HG03103 (cell line): ENCODE measurements at regions not wholly inside any gene's neighbourhood (a gene's known extent, or its start where the extent isn't known, plus 50 kb on each side); places are given as distances from the start of the nearest gene placed in this dataset.

Source experiments
- ATAC-seq: cut with Tn5 transposase; IDR thresholded peaks from one replicate; pipeline ENCODE4 v1.9.1; 2021; ENCODE audit warnings: low read depth; ENCODE audit not compliant: unreplicated experiment

DNA sequence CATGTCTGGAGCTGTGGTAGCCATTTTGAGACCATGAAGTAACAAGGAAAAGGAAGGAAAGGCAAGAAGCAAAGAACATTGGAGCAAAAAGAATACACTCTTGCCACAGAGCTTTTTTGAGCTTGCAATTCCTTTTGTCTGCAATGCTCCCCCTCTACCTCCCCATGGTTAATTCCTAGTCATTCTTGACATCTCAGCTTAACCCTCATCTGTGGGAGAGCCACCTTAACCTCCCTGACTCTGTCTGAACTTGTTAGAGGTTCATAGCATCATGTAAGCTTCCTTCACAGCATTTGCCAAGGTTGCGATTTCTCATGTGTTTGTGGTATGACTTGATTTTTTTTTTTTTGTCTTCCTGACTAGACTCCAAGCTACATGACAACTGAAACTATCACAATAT lies 564.1 kb upstream of the PLXNA2 start:
- no peak for ATAC-seq

GRCh38 chr1:208809876-208810275 lies 565.7 kb upstream of the PLXNA2 start:
- no peak for ATAC-seq

- ATAC-seq = no peak
These were observed 574.7 kb upstream of the PLXNA2 start for GRCh38 chr1:208818770-208819445.

GRCh38 chr1:208820580-208821212 lies 576.5 kb upstream of the PLXNA2 start:
- ATAC-seq = no peak

DNA sequence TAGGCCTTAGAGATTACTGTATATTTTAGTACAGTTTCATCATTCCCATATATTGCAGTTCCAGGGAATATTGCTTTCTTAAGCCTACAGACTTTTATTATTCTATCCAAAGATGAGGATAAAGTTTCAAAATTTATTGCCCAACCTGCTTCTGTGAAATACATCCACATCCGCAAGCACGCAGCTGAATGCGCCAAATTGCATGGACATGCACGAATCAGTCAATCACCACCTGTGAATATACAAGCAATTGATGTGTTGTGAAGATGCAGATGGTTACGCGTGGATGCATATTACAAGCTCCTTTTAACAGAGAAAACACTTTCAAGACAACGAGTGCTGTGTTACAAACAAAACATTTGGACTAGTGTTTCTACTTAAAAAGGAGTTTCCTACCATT lies 577.8 kb upstream of the PLXNA2 start:
- no peak for ATAC-seq

DNA sequence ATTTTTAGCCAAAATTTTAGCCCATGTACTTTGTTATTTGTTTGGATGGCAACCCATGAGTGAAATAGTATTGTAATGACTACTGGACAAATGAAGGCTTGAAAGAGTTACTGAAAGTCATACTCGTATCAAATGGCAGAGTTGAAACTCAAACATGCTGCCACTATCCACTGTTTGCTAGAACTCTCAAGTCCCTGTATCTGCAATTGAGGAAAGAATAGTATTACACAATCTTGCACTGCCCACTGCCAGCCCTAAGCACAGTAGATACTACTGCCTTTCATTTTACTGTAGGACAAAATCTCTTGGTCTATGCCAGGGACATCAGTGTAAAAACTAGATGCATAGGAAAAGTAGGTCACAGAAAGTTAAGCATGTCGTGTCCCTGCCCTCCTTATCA lies 581.1 kb upstream of the PLXNA2 start:
- ATAC-seq = no peak

GRCh38 chr1:208829595-208829994 lies 585.4 kb upstream of the PLXNA2 start:
- ATAC-seq = no peak

- no peak for ATAC-seq
These were observed 590.4 kb upstream of the PLXNA2 start for GRCh38 chr1:208834381-208835096.

DNA sequence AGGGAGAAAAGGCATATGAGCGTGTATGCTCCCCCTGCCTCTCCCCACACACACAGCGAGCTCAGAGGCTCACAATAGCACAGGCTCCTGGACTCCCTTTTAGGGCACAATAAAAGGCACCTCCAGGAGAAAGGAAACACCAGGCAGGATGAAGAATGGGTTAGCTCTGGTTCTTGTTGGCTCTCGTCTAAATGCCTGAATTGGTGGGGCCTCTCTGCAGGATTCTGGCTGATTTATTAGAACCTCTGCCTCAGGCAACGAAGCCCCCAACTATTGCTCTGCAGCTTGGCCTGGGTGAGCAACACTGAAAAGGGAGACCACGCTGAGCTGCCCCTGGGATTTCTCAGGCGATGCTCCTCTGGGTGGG lies 590.9 kb upstream of the PLXNA2 start:
- no peak for ATAC-seq

GRCh38 chr1:208835781-208836180 lies 591.6 kb upstream of the PLXNA2 start:
- no peak for ATAC-seq

DNA sequence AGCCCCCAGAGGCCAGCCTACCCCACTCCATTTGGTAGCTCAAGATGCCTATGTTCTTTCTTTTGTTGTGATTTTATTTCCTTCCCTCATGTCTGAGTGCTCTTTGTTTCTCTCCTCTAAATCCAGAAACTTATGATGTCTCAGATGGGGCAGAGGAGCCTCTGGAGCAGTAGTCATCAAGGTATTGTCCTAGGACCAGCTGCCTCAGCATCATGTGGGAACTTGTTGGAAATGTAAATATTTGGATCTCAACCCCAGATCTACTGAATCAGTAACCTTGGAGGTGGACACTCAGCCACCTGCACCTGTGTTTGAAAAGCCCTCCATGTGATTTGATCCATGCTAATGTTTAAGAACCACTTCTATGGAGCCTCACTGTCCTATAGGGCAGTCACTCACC lies 593.1 kb upstream of the PLXNA2 start:
- no peak for ATAC-seq

DNA sequence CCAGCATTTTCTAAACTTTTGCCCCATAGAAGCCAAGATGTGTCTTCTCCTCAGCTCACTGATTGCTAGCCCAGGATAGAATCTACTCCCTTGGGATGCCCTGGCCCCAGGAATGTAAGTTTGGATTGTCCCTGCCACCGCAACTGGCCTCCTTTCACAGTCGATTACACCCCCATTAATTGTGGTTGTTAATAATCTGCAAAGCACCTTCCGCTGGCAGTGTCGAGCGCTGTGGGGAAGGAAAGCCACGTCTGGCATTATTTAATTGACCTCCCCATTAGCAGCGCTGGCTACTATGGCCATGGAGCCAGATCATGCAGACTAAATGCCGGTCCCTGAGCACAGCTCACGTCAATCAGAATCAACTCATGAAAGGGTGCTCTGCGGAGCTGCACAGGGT lies 597.3 kb upstream of the PLXNA2 start:
- ATAC-seq = no peak

DNA sequence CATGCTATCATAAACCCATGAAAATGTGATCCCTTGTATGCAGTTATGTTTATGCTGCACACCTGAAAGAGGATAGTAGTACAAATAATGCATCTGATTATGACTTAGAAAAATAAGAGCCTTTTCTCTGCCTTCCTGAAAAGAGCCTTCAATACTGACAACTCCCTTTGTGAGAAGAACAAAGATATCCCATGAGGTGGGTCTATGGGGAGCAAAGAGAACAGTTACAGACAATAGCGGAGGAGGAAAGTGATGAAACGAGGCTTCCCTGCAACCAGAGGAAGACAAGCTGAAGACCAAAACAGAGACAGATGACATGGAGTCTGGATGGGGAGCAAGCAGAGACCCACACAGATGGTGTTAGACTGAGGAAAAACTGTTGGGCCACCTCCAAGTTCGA lies 598.3 kb upstream of the PLXNA2 start:
- no peak for ATAC-seq

GRCh38 chr1:208844158-208844557 lies 600.0 kb upstream of the PLXNA2 start:
- ATAC-seq = no peak

DNA sequence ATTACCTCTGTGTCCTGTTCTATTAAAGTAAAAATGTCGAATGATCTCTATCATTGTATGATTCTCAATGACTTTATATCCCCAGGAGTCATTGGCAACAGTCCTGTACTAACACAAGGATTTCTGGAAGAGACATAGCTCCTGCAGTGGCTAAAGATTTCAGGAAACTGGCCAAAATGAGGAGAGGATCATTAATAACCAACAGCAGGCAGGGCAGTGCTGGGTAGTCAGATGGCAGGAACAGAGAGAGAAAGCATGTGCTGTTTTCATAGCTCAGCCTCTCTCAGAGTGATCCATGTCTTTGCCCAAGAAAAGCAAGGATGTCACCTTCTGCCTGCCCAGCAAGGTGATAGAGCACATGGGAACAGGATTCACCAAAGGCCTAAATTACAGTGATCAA lies 604.7 kb upstream of the PLXNA2 start:
- no peak for ATAC-seq

GRCh38 chr1:208850442-208850841 lies 606.3 kb upstream of the PLXNA2 start:
- no peak for ATAC-seq

GRCh38 chr1:208851366-208851765 lies 607.2 kb upstream of the PLXNA2 start:
- no peak for ATAC-seq

DNA sequence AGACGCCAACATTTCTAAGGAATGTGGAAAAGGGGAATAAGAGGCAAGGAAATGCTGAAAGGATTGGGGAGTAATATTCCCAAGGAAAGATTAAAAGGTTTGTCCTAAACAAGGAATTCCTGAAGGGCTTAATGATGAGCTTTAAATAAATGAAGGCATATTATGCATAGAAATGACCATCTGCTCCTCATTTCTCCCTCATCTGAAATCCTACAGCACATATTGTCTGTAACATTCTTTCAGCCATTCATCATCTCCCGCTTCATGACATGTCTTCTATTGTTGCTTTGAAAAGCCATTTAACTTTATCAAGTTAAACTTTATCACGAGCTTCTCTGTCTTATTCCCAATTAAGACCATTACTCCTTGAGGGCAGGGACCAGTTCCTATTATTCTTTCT lies 608.7 kb upstream of the PLXNA2 start:
- ATAC-seq = no peak

GRCh38 chr1:208855403-208855802 lies 611.2 kb upstream of the PLXNA2 start:
- ATAC-seq = peak; percentile 88

DNA sequence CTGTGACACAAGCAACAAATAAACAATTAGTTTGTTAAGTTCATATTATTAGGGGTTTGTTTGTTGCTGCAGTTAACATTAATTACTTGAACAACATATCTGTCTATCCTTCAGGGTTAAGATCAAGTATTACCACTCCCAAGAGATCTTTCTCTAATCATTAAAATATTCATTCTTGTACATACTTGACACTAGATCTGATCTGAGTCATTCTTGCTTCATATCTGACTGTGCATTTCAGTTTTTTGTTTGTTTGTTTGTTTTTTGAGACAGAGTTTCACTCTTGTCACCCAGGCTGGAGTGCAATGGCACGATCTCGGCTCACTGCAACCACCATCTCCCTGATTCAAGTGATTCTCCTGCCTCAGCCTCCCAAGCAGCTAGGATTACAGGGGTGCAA lies 613.3 kb upstream of the PLXNA2 start:
- no peak for ATAC-seq

DNA sequence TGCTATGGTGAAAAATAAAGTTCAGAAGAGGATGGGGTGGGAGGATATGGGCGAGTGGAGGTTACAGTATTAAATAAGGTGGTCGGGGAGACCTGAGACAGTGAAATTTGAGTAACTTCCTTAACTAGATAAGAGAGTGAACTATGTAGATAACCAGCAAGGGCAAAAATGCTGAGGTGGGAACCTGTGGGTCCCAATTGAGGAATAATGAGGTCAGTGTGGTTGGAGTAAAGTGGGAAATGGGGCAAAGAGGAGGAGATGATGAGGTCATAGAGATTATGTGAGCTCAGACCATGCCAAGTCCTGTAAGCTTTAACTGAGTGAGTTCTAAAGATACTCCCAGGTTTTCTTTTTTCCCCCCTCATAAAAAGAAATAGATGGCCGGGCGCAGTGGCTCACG lies 614.6 kb upstream of the PLXNA2 start:
- no peak for ATAC-seq

GRCh38 chr1:208864366-208864965 lies 620.3 kb upstream of the PLXNA2 start:
- ATAC-seq = no peak
